ENCODE measurements at regions not wholly inside any gene's neighbourhood (a gene's known extent, or its start where the extent isn't known, plus 50 kb on each side); places are given as distances from the start of the nearest gene placed in this dataset.

GRCh38 chr2:173751245-173751975 lies 213.8 kb downstream of the SP3 start:
- in situ Hi-C loops (cut with HindIII; ENCODE audit: low sequenced_read_pairs), result no loop called here

GRCh38 chr2:173752152-173752551 lies 213.0 kb downstream of the SP3 start:
- in situ Hi-C loops (cut with HindIII; ENCODE audit: low sequenced_read_pairs), result no loop called here
- H3K4me3 ChIP-seq (ENCODE audit: low read depth, low read length), result no peak overlapping the region
- no peak for DNase-seq (ENCODE audit: low read depth)
- TF ChIP-seq CTCF (IDR thresholded peaks at IDR 0.05; ENCODE audit: low read depth, low read length, missing control alignments), result peak; percentile 49

More at GRCh38 chr2:173751245-173751975, 213.8 kb downstream of the SP3 start:
- TF ChIP-seq CTCF (IDR thresholded peaks at IDR 0.05; ENCODE audit: low read depth, low read length, missing control alignments), result no peak
- no peak for DNase-seq (ENCODE audit: low read depth)
- no peak overlapping the region for H3K4me3 ChIP-seq (ENCODE audit: low read depth, low read length)

- no peak for DNase-seq (ENCODE audit: low read depth)
- TF ChIP-seq CTCF (IDR thresholded peaks at IDR 0.05; ENCODE audit: low read depth, low read length, missing control alignments), result no peak
- H3K4me3 ChIP-seq (ENCODE audit: low read depth, low read length), result no peak overlapping the region
- in situ Hi-C loops (cut with HindIII; ENCODE audit: low sequenced_read_pairs), result no loop called here
These were observed 211.7 kb downstream of the SP3 start for GRCh38 chr2:173753441-173753840.

GRCh38 chr2:173754165-173754564 lies 211.0 kb downstream of the SP3 start:
- in situ Hi-C loops (cut with HindIII; ENCODE audit: low sequenced_read_pairs), result no loop called here
- no peak overlapping the region for H3K4me3 ChIP-seq (ENCODE audit: low read depth, low read length)
- DNase-seq (ENCODE audit: low read depth), result no peak
- no peak for TF ChIP-seq CTCF (IDR thresholded peaks at IDR 0.05; ENCODE audit: low read depth, low read length, missing control alignments)

- in situ Hi-C loops (cut with HindIII; ENCODE audit: low sequenced_read_pairs), result no loop called here
- no peak for DNase-seq (ENCODE audit: low read depth)
- no peak for TF ChIP-seq CTCF (IDR thresholded peaks at IDR 0.05; ENCODE audit: low read depth, low read length, missing control alignments)
- H3K4me3 ChIP-seq (ENCODE audit: low read depth, low read length), result no peak overlapping the region
These were observed 210.3 kb downstream of the SP3 start for GRCh38 chr2:173754837-173755236.

- in situ Hi-C loops (cut with HindIII; ENCODE audit: low sequenced_read_pairs), result no loop called here
- no peak overlapping the region for H3K4me3 ChIP-seq (ENCODE audit: low read depth, low read length)
- no peak for DNase-seq (ENCODE audit: low read depth)
- TF ChIP-seq CTCF (IDR thresholded peaks at IDR 0.05; ENCODE audit: low read depth, low read length, missing control alignments), result no peak
These were observed 209.4 kb downstream of the SP3 start for GRCh38 chr2:173755798-173756197.

Data from astrocyte of the cerebellum (primary cell).